ENCODE measurements at regions not wholly inside any gene's neighbourhood (a gene's known extent, or its start where the extent isn't known, plus 50 kb on each side); places are given as distances from the start of the nearest gene placed in this dataset.

DNA sequence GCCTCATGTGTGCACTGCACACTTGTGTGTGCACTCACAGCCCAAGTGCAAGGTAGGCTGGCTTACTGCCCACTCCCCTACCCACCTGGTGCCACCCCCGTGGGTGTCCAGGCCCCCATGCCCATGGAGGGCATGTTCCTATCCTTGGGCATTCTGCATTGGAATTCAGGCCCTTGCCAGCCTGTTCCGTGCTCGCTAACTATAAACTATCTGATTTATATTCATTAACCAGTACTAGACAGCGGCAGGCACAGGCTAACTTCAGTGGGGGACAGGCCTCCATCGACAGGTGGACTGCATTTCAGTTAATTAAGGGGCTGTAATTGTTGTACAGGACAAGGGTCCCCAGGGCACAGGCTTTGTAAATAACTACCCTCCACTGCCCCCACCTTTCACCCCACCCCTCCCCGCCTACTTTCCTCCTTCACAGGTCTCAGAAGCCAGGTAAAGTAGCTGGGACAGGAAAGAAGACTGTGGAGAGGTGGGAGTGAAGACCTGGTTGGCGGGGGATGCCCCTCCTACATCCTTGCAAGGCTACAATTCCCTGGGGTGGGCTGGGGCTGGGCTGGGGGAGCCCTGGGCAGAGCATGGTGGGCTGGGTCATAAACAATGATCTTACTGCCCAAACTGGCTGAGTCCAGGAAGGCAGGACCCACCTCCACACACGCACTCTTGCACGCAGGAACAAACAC, 119.0 kb upstream of the LHX1 start:
- FAIRE-seq, result no peak
- no peak overlapping the region for H3K27ac Mint-ChIP-seq (ENCODE audit: unreplicated experiment)
- no peaks in the 10 kb centered on the region for H3K4me1 Mint-ChIP-seq (ENCODE audit: low read depth, unreplicated experiment)
- H3K9me3 Mint-ChIP-seq (ENCODE audit: unreplicated experiment), result peaks cover 2% of the 10 kb centered on the region
- Histone ChIP-seq H3K36me3 (ENCODE audit: insufficient read depth, low read length) (no peaks in the 10 kb centered on the region), H3K79me2 (ENCODE audit: insufficient read depth, low read length) (no peaks in the 10 kb centered on the region), H3K27ac (ENCODE audit: low read depth, low read length) (no peak overlapping the region), H3K4me1 (ENCODE audit: insufficient read depth, low read length) (no peaks in the 10 kb centered on the region), H3K4me3 (ENCODE audit: insufficient read depth, low read depth, low read length) (no peak overlapping the region), H2AFZ (ENCODE audit: low read depth, low read length) (no peak overlapping the region), H3K9ac (ENCODE audit: low read length) (no peak overlapping the region), H4K20me1 (ENCODE audit: insufficient read depth, low read length) (no peaks in the 10 kb centered on the region), H3K4me2 (ENCODE audit: low read length) (no peak overlapping the region), H3K27me3 (ENCODE audit: insufficient read depth, low read length) (peaks cover 36% of the 10 kb centered on the region), H3K9me3 (ENCODE audit: insufficient read depth, low read depth, low read length) (no peaks in the 10 kb centered on the region)
- no peak for DNase-seq (ENCODE audit: low read depth)
- H3K36me3 Mint-ChIP-seq (ENCODE audit: low read depth, unreplicated experiment), result no peaks in the 10 kb centered on the region
- TF ChIP-seq EZH2 (IDR thresholded peaks at IDR 0.05; ENCODE audit: insufficient read depth, low read length), result no peak
- TF ChIP-seq, protein P1, sequence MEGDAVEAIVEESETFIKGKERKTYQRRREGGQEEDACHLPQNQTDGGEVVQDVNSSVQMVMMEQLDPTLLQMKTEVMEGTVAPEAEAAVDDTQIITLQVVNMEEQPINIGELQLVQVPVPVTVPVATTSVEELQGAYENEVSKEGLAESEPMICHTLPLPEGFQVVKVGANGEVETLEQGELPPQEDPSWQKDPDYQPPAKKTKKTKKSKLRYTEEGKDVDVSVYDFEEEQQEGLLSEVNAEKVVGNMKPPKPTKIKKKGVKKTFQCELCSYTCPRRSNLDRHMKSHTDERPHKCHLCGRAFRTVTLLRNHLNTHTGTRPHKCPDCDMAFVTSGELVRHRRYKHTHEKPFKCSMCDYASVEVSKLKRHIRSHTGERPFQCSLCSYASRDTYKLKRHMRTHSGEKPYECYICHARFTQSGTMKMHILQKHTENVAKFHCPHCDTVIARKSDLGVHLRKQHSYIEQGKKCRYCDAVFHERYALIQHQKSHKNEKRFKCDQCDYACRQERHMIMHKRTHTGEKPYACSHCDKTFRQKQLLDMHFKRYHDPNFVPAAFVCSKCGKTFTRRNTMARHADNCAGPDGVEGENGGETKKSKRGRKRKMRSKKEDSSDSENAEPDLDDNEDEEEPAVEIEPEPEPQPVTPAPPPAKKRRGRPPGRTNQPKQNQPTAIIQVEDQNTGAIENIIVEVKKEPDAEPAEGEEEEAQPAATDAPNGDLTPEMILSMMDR (IDR thresholded peaks at IDR 0.05; ENCODE audit: insufficient read depth, low read depth, low read length), result no peak
- H3K27me3 Mint-ChIP-seq (ENCODE audit: low read depth, unreplicated experiment), result peaks cover 79% of the 10 kb centered on the region
- no peak overlapping the region for H3K4me3 Mint-ChIP-seq (ENCODE audit: unreplicated experiment)

DNA sequence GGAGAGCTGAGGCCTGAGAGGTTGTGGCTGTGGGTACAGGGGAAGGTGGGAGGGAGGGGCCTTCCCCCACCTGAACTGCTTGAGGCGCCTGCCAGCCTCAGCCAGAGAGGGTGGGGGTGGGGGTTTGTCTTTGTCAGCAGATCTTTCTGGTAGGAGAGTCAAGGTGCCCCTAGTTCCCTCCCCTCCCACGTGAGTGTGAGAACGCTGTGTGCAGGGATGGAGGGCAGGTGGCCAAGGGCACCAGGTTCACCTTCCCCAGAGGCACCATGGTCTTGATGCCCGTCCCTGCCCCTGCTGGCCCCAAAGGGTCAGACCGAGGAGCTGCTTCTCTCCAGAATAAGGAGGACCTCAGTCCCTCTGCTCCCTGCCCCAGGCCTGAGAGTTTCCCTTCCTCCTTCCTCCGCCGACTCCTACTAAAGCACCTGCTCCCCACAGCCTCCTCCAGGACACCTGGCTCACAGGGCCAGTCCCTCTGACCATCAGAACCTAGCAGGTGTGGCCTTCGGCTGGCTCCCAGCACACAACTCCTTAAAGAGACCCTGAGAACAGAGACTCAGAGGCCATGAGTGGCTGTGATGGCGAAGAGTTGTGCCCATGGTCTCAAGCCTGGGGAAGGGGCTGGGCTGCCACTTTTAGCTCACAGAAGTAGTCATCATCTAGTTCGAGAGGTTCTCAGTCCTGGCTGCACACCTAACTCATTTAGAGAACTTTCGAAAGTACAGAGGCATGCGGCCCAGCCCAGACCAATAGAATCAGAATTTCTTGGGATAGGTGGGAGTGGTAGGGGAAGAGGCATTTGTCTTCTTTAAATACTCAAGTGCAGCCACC, 113.2 kb upstream of the LHX1 start:
- DNase-seq (ENCODE audit: low read depth) (no peak), FAIRE-seq (no peak)
- H3K27ac Mint-ChIP-seq (ENCODE audit: unreplicated experiment), result peak overlapping the region; percentile 4
- H3K27me3 ChIP-seq (ENCODE audit: insufficient read depth, low read length), result peaks cover 38% of the 10 kb centered on the region
- no peaks in the 10 kb centered on the region for H3K9me3 Mint-ChIP-seq (ENCODE audit: unreplicated experiment)
- H3K79me2 ChIP-seq (ENCODE audit: insufficient read depth, low read length), result no peaks in the 10 kb centered on the region
- H3K27me3 Mint-ChIP-seq (ENCODE audit: low read depth, unreplicated experiment), result peaks cover 74% of the 10 kb centered on the region
- no peak overlapping the region for H2AFZ ChIP-seq (ENCODE audit: low read depth, low read length)
- no peaks in the 10 kb centered on the region for H3K4me1 ChIP-seq (ENCODE audit: insufficient read depth, low read length)
- H3K36me3 ChIP-seq (ENCODE audit: insufficient read depth, low read length), result no peaks in the 10 kb centered on the region
- H3K4me2 ChIP-seq (ENCODE audit: low read length), result no peak overlapping the region
- H3K4me3 ChIP-seq (ENCODE audit: insufficient read depth, low read depth, low read length), result no peak overlapping the region
- TF ChIP-seq EZH2 (IDR thresholded peaks at IDR 0.05; ENCODE audit: insufficient read depth, low read length), result no peak
- TF ChIP-seq, protein P1 (IDR thresholded peaks at IDR 0.05; ENCODE audit: insufficient read depth, low read depth, low read length), result no peak
- peaks cover 2% of the 10 kb centered on the region for H3K36me3 Mint-ChIP-seq (ENCODE audit: low read depth, unreplicated experiment)
- peaks cover 1% of the 10 kb centered on the region for H3K4me1 Mint-ChIP-seq (ENCODE audit: low read depth, unreplicated experiment)
- H3K27ac ChIP-seq (ENCODE audit: low read depth, low read length), result no peak overlapping the region
- H3K9me3 ChIP-seq (ENCODE audit: insufficient read depth, low read depth, low read length), result no peaks in the 10 kb centered on the region
- H3K9ac ChIP-seq (ENCODE audit: low read length), result no peak overlapping the region
- no peaks in the 10 kb centered on the region for H4K20me1 ChIP-seq (ENCODE audit: insufficient read depth, low read length)
- no peak overlapping the region for H3K4me3 Mint-ChIP-seq (ENCODE audit: unreplicated experiment)
